VCaP (cell line): ENCODE measurements at regions not wholly inside any gene's neighbourhood (a gene's known extent, or its start where the extent isn't known, plus 50 kb on each side); places are given as distances from the start of the nearest gene placed in this dataset.

Experiments
- H3K27ac ChIP-seq: fragments of 450-650 bp; 2 replicates; pipeline ENCODE4 v1.5.1; 2017
- TF ChIP-seq, protein P1 (sequence below): fragments of 450-650 bp; conservative IDR thresholded peaks from 2 replicates; pipeline ENCODE4 v1.5.1; 2017; ENCODE audit warnings: mild to moderate bottlenecking, moderate library complexity

- no peak overlapping the region for H3K27ac ChIP-seq
- TF ChIP-seq, protein P1, sequence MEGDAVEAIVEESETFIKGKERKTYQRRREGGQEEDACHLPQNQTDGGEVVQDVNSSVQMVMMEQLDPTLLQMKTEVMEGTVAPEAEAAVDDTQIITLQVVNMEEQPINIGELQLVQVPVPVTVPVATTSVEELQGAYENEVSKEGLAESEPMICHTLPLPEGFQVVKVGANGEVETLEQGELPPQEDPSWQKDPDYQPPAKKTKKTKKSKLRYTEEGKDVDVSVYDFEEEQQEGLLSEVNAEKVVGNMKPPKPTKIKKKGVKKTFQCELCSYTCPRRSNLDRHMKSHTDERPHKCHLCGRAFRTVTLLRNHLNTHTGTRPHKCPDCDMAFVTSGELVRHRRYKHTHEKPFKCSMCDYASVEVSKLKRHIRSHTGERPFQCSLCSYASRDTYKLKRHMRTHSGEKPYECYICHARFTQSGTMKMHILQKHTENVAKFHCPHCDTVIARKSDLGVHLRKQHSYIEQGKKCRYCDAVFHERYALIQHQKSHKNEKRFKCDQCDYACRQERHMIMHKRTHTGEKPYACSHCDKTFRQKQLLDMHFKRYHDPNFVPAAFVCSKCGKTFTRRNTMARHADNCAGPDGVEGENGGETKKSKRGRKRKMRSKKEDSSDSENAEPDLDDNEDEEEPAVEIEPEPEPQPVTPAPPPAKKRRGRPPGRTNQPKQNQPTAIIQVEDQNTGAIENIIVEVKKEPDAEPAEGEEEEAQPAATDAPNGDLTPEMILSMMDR: no peak
Observed at GRCh38 chr10:110360857-110361474, 56.2 kb upstream of the SMNDC1 start.

GRCh38 chr10:110361800-110362456 is 57.2 kb upstream of the SMNDC1 start:
- TF ChIP-seq, protein P1: no peak
- no peak overlapping the region for H3K27ac ChIP-seq

- H3K27ac ChIP-seq: no peak overlapping the region
Observed at GRCh38 chr10:110363572-110364411, 59.1 kb upstream of the SMNDC1 start.

DNA sequence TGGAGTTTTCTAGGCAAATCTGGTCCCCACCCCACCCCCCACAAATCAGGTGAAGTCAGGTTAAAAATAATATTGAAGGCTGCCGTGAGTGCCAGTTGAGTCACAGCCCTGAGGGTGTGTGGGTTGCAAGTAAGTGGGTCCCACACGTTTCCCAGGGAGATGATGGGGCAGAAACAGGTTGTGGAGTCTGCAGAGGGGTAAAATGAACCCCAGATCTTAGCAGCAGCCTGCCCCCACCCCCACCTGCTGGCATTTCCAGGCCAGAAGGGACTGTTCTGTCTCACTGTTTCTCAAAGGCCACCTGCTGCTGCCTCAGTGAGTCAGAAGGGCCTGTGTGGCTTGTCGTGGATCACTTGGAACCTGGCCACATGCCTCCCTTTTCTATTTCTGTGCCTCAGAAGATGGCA is 59.8 kb upstream of the SMNDC1 start:
- no peak overlapping the region for H3K27ac ChIP-seq
- TF ChIP-seq, protein P1: no peak

More at GRCh38 chr10:110363572-110364411, 59.1 kb upstream of the SMNDC1 start:
- TF ChIP-seq, protein P1: no peak

GRCh38 chr10:110365356-110366143 is 60.8 kb upstream of the SMNDC1 start:
- no peak overlapping the region for H3K27ac ChIP-seq
- TF ChIP-seq, protein P1: no peak

DNA sequence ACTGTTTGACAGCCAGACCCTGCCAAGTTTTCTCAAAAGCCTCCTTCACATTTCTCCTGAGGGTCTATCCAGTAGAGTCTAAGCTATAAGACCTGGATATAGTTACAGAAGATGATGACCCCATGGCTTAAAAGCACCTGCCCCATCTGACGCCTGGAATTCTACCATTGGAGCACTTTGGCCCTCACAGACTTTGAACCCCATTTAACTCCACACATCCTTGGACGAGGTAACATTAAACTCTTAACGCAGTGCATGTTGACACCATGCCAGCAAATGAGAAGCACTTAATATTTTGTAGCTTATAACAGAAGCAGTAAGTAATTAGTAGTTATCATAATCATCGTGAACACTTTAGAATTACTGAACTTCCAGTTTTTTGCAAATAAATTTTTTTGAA is 61.9 kb upstream of the SMNDC1 start:
- TF ChIP-seq, protein P1: no peak

DNA sequence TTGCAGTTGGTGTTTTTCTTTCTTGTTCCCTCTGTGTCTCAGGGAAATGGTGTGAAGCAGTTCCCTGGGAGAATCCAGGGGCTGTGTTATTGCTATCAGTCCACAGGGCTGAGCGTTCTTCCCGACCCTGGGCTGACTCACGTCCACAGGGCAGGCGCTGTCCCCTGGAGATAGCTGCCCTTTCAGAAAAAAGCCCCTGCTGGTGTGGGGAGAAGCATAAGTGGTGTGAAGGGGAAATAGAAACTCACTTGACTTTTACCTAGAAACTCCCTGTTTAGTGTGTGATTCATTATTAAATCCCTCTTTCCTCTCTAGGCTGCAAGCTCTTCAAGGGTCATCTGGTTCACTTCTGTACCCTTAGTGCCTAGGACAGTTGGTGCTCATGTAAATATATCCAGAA is 63.3 kb upstream of the SMNDC1 start:
- H3K27ac ChIP-seq: no peak overlapping the region
- TF ChIP-seq, protein P1: no peak

More for the DNA sequence above, 61.9 kb upstream of the SMNDC1 start:
- no peak overlapping the region for H3K27ac ChIP-seq
